A549 (cell line): ENCODE measurements at regions not wholly inside any gene's neighbourhood (a gene's known extent, or its start where the extent isn't known, plus 50 kb on each side); places are given as distances from the start of the nearest gene placed in this dataset.

ENCODE experiments used
- ATAC-seq, 2 experiments: fragments of 200-7000 bp in 1 of 2; fragments of >200 bp in 1 of 2; cut with Nextera tagmentation in 1 of 2; cut with Tn5 transposase in 1 of 2; 3 replicates each; pipeline versions ENCODE4 v1.8.0 to v1.9.1; 2018 to 2020; ENCODE audit warnings: mild to moderate bottlenecking in 1 of 2, moderate library complexity in 1 of 2
- CTCF ChIA-PET: fragments of 300-600 bp; sonication (Branson Sonifier 250); formaldehyde crosslinking; extraction: SDS; loops from one replicate; lab custom pipeline; 2021; ENCODE audit warnings: antibody characterized with exemption, inconsistent platforms; lab: Yijun Ruan, JAX
- POLR2A ChIA-PET: fragments of 350-600 bp; formaldehyde crosslinking; extraction: SDS; loops from one replicate; lab custom pipeline; 2021; ENCODE audit warnings: antibody characterized with exemption, inconsistent platforms; lab: Yijun Ruan, JAX
- DNase-seq, 2 experiments: peaks; one replicate each; pipeline versions ENCODE4 v3.0.0 to v3.0.0-alpha.2; 2011 to 2016; ENCODE audit warnings: low read depth in 1 of 2, low spot score in 1 of 2
- FAIRE-seq: peaks from 2 replicates; lab custom pipeline; 2011; peaks lifted over from hg19 to GRCh38; lab: Jason Lieb, UNC
- H3K27ac ChIP-seq, 2 experiments: fragments of >200 bp; sonication (Bioruptor Twin); formaldehyde crosslinking; 3 replicates each; pipeline ENCODE4 v1.5.1; 2016 to 2017
- H3K4me1 ChIP-seq: fragments of >200 bp; sonication (Bioruptor Twin); formaldehyde crosslinking; 3 replicates; pipeline ENCODE4 v1.6.1; 2016
- H3K4me2 ChIP-seq: fragments of >200 bp; sonication (Bioruptor Twin); formaldehyde crosslinking; 3 replicates; pipeline ENCODE4 v1.6.1; 2016
- H3K4me3 ChIP-seq: fragments of >200 bp; sonication (Bioruptor Twin); formaldehyde crosslinking; 3 replicates; pipeline ENCODE4 v1.5.1; 2016
- H3K9me3 ChIP-seq: fragments of >200 bp; sonication (Bioruptor Twin); formaldehyde crosslinking; 3 replicates; pipeline ENCODE4 v1.6.1; 2016
- BHLHE40 ChIP-seq: IDR thresholded peaks from 2 replicates; pipeline ENCODE4 v1.6.1; 2012; ENCODE audit warnings: low read depth, low read length, inconsistent platforms
- CBX2 ChIP-seq: fragments of 200-600 bp; sonication (generic); IDR thresholded peaks from 2 replicates; pipeline ENCODE4 v1.6.1; 2016; ENCODE audit warnings: low read depth, mild to moderate bottlenecking, borderline replicate concordance
- EHF ChIP-seq: fragments of 250-450 bp; sonication (Bioruptor Pico); IDR thresholded peaks from 2 replicates; pipeline ENCODE4 v1.5.0; 2020; ENCODE audit warnings: mild to moderate bottlenecking
- EP300 ChIP-seq, 2 experiments: fragments of >200 bp; sonication (Bioruptor Twin); formaldehyde crosslinking; IDR thresholded peaks; 2 replicates in 1 of 2; 3 replicates in 1 of 2; pipeline ENCODE4 v1.6.1; 2016 to 2017
- FOXS1 ChIP-seq: fragments of 250-450 bp; sonication (Bioruptor Pico); IDR thresholded peaks from 2 replicates; pipeline ENCODE4 v1.5.0; 2020; ENCODE audit warnings: mild to moderate bottlenecking, moderate library complexity
- GATA3 ChIP-seq: IDR thresholded peaks from 2 replicates; pipeline ENCODE4 v1.6.1; 2012; ENCODE audit warnings: borderline replicate concordance
- HDAC2 ChIP-seq: fragments of 200-600 bp; sonication (generic); IDR thresholded peaks from 2 replicates; pipeline ENCODE4 v1.6.1; 2016
- HOXA7 ChIP-seq: fragments of 250-450 bp; sonication (Bioruptor Pico); IDR thresholded peaks from 2 replicates; pipeline ENCODE4 v1.5.0; 2020; ENCODE audit warnings: mild to moderate bottlenecking, moderate library complexity
- KDM1A ChIP-seq: fragments of 200-600 bp; sonication (generic); IDR thresholded peaks from 2 replicates; pipeline ENCODE4 v1.6.1; 2016; ENCODE audit warnings: low read depth, mild to moderate bottlenecking
- KDM5A ChIP-seq: fragments of 200-600 bp; sonication (generic); IDR thresholded peaks from 2 replicates; pipeline ENCODE4 v1.6.1; 2016; ENCODE audit warnings: antibody characterized with exemption, mild to moderate bottlenecking
- MAX ChIP-seq: IDR thresholded peaks from 2 replicates; pipeline ENCODE4 v1.6.1; 2012
- NPAS2 ChIP-seq: fragments of 250-450 bp; sonication (Bioruptor Pico); IDR thresholded peaks from 2 replicates; pipeline ENCODE4 v1.8.0; 2022; ENCODE audit warnings: mild to moderate bottlenecking, moderate library complexity, borderline replicate concordance
- PBX3 ChIP-seq: IDR thresholded peaks from 2 replicates; pipeline ENCODE4 v1.6.1; 2012
- PHF8 ChIP-seq: fragments of 200-600 bp; sonication (generic); IDR thresholded peaks from 2 replicates; pipeline ENCODE4 v1.6.1; 2016; ENCODE audit warnings: low read depth, mild to moderate bottlenecking, antibody characterized with exemption, moderate library complexity, borderline replicate concordance
- POLR2AphosphoS2 ChIP-seq: conservative IDR thresholded peaks from 2 replicates; pipeline ENCODE4 v1.6.1; 2012; ENCODE audit warnings: low read length, improper control_type of control experiment, inconsistent platforms
- RARB ChIP-seq: fragments of 250-450 bp; sonication (Bioruptor Pico); IDR thresholded peaks from 2 replicates; pipeline ENCODE4 v1.8.0; 2021; ENCODE audit warnings: mild to moderate bottlenecking, moderate library complexity
- ZFP36 ChIP-seq: fragments of 450-650 bp; IDR thresholded peaks from 2 replicates; pipeline ENCODE4 v1.6.1; 2014; ENCODE audit warnings: borderline replicate concordance; ENCODE audit not compliant: partially characterized antibody
- WGBS: methylation state at CpG from one replicate; pipeline ENCODE4 v1.1.6; 2017; ENCODE audit errors: missing lambda C conversion rate; 5-methylcytosine and 5-hydroxymethylcytosine counted together
- TF ChIP-seq, protein P1 (sequence below): fragments of 250-450 bp; sonication (Bioruptor Pico); IDR thresholded peaks from 2 replicates; pipeline ENCODE4 v1.5.0; 2020; ENCODE audit warnings: low read depth, mild to moderate bottlenecking, moderate library complexity
- TF ChIP-seq, protein P2 (sequence below): fragments of >200 bp; sonication (Bioruptor Twin); formaldehyde crosslinking; IDR thresholded peaks from 2 replicates; pipeline ENCODE4 v1.6.1; 2016
- TF ChIP-seq, protein P3 (sequence below): fragments of 450-650 bp; IDR thresholded peaks from 2 replicates; pipeline ENCODE4 v1.6.1; 2014; ENCODE audit warnings: antibody characterized with exemption
- TF ChIP-seq, protein P4 (sequence below): fragments of >200 bp; sonication (Bioruptor Twin); formaldehyde crosslinking; IDR thresholded peaks from 3 replicates; pipeline ENCODE4 v1.5.1; 2016
- TF ChIP-seq, protein P5 (sequence below): fragments of 250-450 bp; sonication (Bioruptor Pico); IDR thresholded peaks from 2 replicates; pipeline ENCODE4 v1.5.0; 2021; ENCODE audit warnings: mild to moderate bottlenecking, moderate library complexity, borderline replicate concordance

GRCh38 chr20:12030470-12030869, 112.8 kb downstream of the BTBD3 start:
- ATAC-seq, result no peak

DNA sequence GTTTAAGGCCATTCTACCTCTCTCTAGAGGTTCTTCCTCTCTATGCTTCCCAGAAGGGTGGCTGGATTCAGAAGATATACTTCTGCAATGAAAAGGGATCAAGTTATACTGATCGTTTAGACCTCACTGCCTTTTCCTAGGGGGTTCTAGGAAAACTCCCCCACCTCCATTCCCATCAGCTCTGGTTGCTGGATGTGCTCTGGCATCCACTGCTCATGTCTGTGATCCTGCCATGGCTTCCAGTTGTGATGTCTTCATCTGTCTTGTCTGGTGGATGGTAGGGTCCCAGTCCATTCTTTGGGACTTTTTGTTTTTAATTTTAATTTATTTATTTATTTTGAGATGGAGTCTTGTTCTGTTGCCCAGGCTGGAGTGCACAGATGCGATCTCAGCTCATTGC, 118.4 kb downstream of the BTBD3 start:
- TF ChIP-seq, protein P1, sequence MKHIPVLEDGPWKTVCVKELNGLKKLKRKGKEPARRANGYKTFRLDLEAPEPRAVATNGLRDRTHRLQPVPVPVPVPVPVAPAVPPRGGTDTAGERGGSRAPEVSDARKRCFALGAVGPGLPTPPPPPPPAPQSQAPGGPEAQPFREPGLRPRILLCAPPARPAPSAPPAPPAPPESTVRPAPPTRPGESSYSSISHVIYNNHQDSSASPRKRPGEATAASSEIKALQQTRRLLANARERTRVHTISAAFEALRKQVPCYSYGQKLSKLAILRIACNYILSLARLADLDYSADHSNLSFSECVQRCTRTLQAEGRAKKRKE (CRISPR knock-in tag), result no peak
- no peak for TF ChIP-seq FOXS1 (CRISPR knock-in tag)
- TF ChIP-seq, protein P2, sequence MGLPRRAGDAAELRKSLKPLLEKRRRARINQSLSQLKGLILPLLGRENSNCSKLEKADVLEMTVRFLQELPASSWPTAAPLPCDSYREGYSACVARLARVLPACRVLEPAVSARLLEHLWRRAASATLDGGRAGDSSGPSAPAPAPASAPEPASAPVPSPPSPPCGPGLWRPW, result no peak
- Histone ChIP-seq H3K27ac (no peak overlapping the region), H3K4me1 (no peaks in the 10 kb centered on the region), H3K4me3 (no peak overlapping the region), H3K4me2 (no peak overlapping the region), H3K9me3 (no peaks in the 10 kb centered on the region)
- no peak for ATAC-seq
- no peak for FAIRE-seq
- ChIA-PET POLR2A (no interaction called here), CTCF (no interaction called here)
- WGBS, result 4% methylated on average over 2 of the region's 2 CpGs
- no peak for DNase-seq

More at GRCh38 chr20:12030470-12030869, 112.8 kb downstream of the BTBD3 start:
- no peaks in the 10 kb centered on the region for H3K4me1 ChIP-seq
- POLR2A ChIA-PET, result no interaction called here
- CTCF ChIA-PET, result interaction anchor here (1.6 kb wide), 1 partner anchor 37 kb away, joined by 3 read pairs; no protein-coding TSS in a partner anchor
- no peak overlapping the region for H3K4me3 ChIP-seq
- DNase-seq (no peak), FAIRE-seq (no peak)
- no peak for TF ChIP-seq BHLHE40
- TF ChIP-seq KDM1A, result no peak
- TF ChIP-seq, protein P3, sequence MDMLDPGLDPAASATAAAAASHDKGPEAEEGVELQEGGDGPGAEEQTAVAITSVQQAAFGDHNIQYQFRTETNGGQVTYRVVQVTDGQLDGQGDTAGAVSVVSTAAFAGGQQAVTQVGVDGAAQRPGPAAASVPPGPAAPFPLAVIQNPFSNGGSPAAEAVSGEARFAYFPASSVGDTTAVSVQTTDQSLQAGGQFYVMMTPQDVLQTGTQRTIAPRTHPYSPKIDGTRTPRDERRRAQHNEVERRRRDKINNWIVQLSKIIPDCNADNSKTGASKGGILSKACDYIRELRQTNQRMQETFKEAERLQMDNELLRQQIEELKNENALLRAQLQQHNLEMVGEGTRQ, result no peak
- no peak for TF ChIP-seq HOXA7 (CRISPR knock-in tag)
- TF ChIP-seq, protein P4, sequence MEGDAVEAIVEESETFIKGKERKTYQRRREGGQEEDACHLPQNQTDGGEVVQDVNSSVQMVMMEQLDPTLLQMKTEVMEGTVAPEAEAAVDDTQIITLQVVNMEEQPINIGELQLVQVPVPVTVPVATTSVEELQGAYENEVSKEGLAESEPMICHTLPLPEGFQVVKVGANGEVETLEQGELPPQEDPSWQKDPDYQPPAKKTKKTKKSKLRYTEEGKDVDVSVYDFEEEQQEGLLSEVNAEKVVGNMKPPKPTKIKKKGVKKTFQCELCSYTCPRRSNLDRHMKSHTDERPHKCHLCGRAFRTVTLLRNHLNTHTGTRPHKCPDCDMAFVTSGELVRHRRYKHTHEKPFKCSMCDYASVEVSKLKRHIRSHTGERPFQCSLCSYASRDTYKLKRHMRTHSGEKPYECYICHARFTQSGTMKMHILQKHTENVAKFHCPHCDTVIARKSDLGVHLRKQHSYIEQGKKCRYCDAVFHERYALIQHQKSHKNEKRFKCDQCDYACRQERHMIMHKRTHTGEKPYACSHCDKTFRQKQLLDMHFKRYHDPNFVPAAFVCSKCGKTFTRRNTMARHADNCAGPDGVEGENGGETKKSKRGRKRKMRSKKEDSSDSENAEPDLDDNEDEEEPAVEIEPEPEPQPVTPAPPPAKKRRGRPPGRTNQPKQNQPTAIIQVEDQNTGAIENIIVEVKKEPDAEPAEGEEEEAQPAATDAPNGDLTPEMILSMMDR, result no peak
- TF ChIP-seq GATA3, result no peak
- no peak for TF ChIP-seq EHF (CRISPR knock-in tag)
- TF ChIP-seq, protein P5, sequence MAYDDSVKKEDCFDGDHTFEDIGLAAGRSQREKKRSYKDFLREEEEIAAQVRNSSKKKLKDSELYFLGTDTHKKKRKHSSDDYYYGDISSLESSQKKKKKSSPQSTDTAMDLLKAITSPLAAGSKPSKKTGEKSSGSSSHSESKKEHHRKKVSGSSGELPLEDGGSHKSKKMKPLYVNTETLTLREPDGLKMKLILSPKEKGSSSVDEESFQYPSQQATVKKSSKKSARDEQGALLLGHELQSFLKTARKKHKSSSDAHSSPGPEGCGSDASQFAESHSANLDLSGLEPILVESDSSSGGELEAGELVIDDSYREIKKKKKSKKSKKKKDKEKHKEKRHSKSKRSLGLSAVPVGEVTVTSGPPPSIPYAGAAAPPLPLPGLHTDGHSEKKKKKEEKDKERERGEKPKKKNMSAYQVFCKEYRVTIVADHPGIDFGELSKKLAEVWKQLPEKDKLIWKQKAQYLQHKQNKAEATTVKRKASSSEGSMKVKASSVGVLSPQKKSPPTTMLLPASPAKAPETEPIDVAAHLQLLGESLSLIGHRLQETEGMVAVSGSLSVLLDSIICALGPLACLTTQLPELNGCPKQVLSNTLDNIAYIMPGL (CRISPR knock-in tag), result no peak
- no peak for TF ChIP-seq EP300 (IDR thresholded peaks at IDR 0.05)
- no peak for TF ChIP-seq ZFP36
- no peak overlapping the region for H3K4me2 ChIP-seq
- 12% methylated on average over 4 of the region's 4 CpGs for WGBS
- no peaks in the 10 kb centered on the region for H3K9me3 ChIP-seq
- H3K27ac ChIP-seq, result no peak overlapping the region

- DNase-seq (no peak), ATAC-seq (no peak), FAIRE-seq (no peak)
- Histone ChIP-seq H3K4me2 (no peak overlapping the region), H3K9me3 (no peaks in the 10 kb centered on the region), H3K4me3 (no peak overlapping the region), H3K27ac (no peak overlapping the region), H3K4me1 (no peaks in the 10 kb centered on the region)
- CTCF ChIA-PET, result interaction anchor here (1.0 to 1.4 kb wide), 2 partner anchors 9 to 26 kb away, joined by 3 to 4 read pairs; no protein-coding TSS in a partner anchor
- WGBS, result 22% methylated on average over 5 of the region's 5 CpGs
- POLR2A ChIA-PET, result no interaction called here
- TF ChIP-seq CBX2 (no peak), MAX (no peak), PBX3 (no peak), PHF8 (no peak), ZFP36 (no peak), NPAS2 (CRISPR knock-in tag) (no peak), RARB (CRISPR knock-in tag) (no peak), KDM5A (no peak), FOXS1 (CRISPR knock-in tag) (no peak), HDAC2 (no peak), POLR2AphosphoS2 (no peak)
- TF ChIP-seq, protein P3, result no peak
- TF ChIP-seq, protein P4, result no peak
Measured at GRCh38 chr20:12037521-12037920, 119.8 kb downstream of the BTBD3 start.
